ENCODE measurements at regions not wholly inside any gene's neighbourhood (a gene's known extent, or its start where the extent isn't known, plus 50 kb on each side); places are given as distances from the start of the nearest gene placed in this dataset.

DNA sequence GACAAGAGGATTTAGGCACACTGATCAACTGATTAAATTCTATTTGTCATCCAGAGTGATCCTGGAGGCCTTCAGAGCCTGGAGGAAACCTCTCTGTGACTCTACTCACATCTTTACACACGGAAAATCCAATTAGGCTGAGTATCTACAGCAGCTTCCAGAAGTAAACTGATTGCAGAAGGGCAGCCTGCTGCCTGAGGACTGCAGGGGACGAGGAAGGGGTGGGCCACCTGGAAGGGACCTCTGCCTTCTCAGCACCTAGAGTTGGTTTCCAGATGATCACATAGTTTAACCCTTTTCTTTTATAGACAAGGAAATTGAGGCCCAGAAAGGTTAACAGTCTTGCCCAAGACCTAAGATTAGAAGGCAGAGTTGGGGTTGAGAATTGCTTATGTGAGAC, 206.1 kb downstream of the DAD1 start (continued):
- TF ChIP-seq CHD7 (IDR thresholded peaks at IDR 0.05; ENCODE audit: insufficient replicate concordance, low read length): no peak
- TF ChIP-seq YY1 (IDR thresholded peaks at IDR 0.05; ENCODE audit: low read depth, low read length): no peak
- TF ChIP-seq HDAC2 (IDR thresholded peaks at IDR 0.05; ENCODE audit: borderline replicate concordance in 1 of 2, low read depth in 2 of 2, low read length in 2 of 2): no peak
- no peak for TF ChIP-seq SRF (IDR thresholded peaks at IDR 0.05; ENCODE audit: low read depth, low read length)
- TF ChIP-seq SAP30 (IDR thresholded peaks at IDR 0.05; ENCODE audit: insufficient read depth, insufficient replicate concordance, low read length): no peak
- TF ChIP-seq EGR1 (IDR thresholded peaks at IDR 0.05; ENCODE audit: borderline replicate concordance, low read depth, low read length): no peak
- no peak for TF ChIP-seq FOSL1 (IDR thresholded peaks at IDR 0.05; ENCODE audit: insufficient read depth, low read depth, low read length)
